Esophagus squamous epithelium (tissue), 5 donors: ENCODE measurements at regions not wholly inside any gene's neighbourhood (a gene's known extent, or its start where the extent isn't known, plus 50 kb on each side); places are given as distances from the start of the nearest gene placed in this dataset.

Experiments used
- DNase-seq: peaks from one replicate; lab custom pipeline; 2025; lab: John Stamatoyannopoulos, UW
- H3K27ac ChIP-seq, 4 donors: fragments of 200-600 bp; sonication (generic); one replicate each; pipeline ENCODE4 v1.5.1; 2016 to 2019; ENCODE audit warnings: mild to moderate bottlenecking in 1 of 4
- H3K27me3 ChIP-seq, 4 donors: fragments of 200-600 bp; sonication (generic); 1 replicate in 3 of 4; 2 replicates in 1 of 4; pipeline versions ENCODE4 v1.5.1 to v1.6.0; 2017 to 2021; ENCODE audit warnings: antibody characterized with exemption in 1 of 4
- H3K36me3 ChIP-seq, 3 donors: fragments of 200-600 bp; sonication (generic); one replicate each; pipeline ENCODE4 v1.5.1; 2016 to 2019
- H3K4me1 ChIP-seq, 3 donors: fragments of 200-600 bp; sonication (generic); one replicate each; pipeline ENCODE4 v1.5.1; 2017 to 2019
- H3K4me3 ChIP-seq, 4 donors: fragments of 200-600 bp; sonication (generic); 1 replicate in 3 of 4; 2 replicates in 1 of 4; pipeline ENCODE4 v1.5.1; 2016 to 2019; ENCODE audit warnings: mild to moderate bottlenecking in 2 of 4, moderate library complexity in 1 of 4
- H3K9me3 ChIP-seq, 3 donors: fragments of 200-600 bp; sonication (generic); one replicate each; pipeline ENCODE4 v1.5.1; 2016 to 2019
- POLR2A ChIP-seq, 4 donors: fragments of 450-650 bp; IDR thresholded peaks; one replicate each; pipeline ENCODE4 v1.6.1; 2017; ENCODE audit warnings: antibody characterized with exemption in 4 of 4, mild to moderate bottlenecking in 4 of 4, moderate library complexity in 3 of 4
- WGBS, 2 donors: methylation state at CpG; one replicate each; pipeline ENCODE4 v1.1.5; 2018; 5-methylcytosine and 5-hydroxymethylcytosine counted together
- intact Hi-C: fragments of 100-400 bp; cut with DNase I; formaldehyde crosslinking; loops from one replicate; pipeline ENCODE4 v1.15.0; 2022
- TF ChIP-seq, protein P1 (sequence below), 6 experiments: fragments of 450-650 bp in 4 of 6; fragments of 200-600 bp in 2 of 6; sonication (generic) in 2 of 6; IDR thresholded peaks; one replicate each; pipeline ENCODE4 v1.5.1; 2016 to 2019; ENCODE audit warnings: antibody characterized with exemption in 6 of 6, mild to moderate bottlenecking in 4 of 6, moderate library complexity in 4 of 6
- donor health status: DM: yes; HTN: yes; CAD: no.

- Histone ChIP-seq H3K27ac (no peak overlapping the region), H3K36me3 (no peaks in the 10 kb centered on the region), H3K4me1 (no peaks in the 10 kb centered on the region), H3K9me3 (no peaks in the 10 kb centered on the region), H3K27me3 (no peaks in the 10 kb centered on the region), H3K4me3 (no peak overlapping the region)
- TF ChIP-seq, protein P1, sequence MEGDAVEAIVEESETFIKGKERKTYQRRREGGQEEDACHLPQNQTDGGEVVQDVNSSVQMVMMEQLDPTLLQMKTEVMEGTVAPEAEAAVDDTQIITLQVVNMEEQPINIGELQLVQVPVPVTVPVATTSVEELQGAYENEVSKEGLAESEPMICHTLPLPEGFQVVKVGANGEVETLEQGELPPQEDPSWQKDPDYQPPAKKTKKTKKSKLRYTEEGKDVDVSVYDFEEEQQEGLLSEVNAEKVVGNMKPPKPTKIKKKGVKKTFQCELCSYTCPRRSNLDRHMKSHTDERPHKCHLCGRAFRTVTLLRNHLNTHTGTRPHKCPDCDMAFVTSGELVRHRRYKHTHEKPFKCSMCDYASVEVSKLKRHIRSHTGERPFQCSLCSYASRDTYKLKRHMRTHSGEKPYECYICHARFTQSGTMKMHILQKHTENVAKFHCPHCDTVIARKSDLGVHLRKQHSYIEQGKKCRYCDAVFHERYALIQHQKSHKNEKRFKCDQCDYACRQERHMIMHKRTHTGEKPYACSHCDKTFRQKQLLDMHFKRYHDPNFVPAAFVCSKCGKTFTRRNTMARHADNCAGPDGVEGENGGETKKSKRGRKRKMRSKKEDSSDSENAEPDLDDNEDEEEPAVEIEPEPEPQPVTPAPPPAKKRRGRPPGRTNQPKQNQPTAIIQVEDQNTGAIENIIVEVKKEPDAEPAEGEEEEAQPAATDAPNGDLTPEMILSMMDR (IDR thresholded peaks at IDR 0.05), result no peak
- no peak for TF ChIP-seq POLR2A (IDR thresholded peaks at IDR 0.05)
- intact Hi-C loops, result no loop called here
- DNase-seq, result no peak
Measured at GRCh38 chr6:103937389-103937788, 922.3 kb downstream of the HACE1 start.

DNA sequence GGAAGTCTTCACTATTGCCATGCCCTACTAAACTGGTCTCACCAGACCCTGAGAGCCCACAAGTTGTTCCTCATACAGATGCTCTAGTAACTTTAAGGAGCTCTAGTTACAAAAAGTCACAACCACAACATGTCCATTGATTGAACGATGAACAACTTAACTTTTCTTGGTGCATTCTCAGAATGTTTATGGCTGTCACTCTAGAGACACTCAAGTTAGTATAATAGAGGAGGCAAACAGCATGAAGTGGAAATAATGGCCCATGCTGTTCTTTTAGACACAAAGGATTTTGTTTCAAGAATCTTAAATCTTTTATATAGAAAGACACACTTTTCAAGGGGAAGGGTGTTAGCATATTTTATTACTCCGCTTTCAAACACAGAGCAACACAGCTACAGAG is 934.4 kb downstream of the HACE1 start:
- intact Hi-C loops, result no loop called here
- TF ChIP-seq, protein P1 (IDR thresholded peaks at IDR 0.05), result no peak
- TF ChIP-seq POLR2A (IDR thresholded peaks at IDR 0.05), result no peak
- no peaks in the 10 kb centered on the region for H3K36me3 ChIP-seq
- no peaks in the 10 kb centered on the region for H3K4me1 ChIP-seq
- no peak overlapping the region for H3K4me3 ChIP-seq
- H3K27me3 ChIP-seq, result no peaks in the 10 kb centered on the region
- no peak for DNase-seq
- H3K27ac ChIP-seq, result no peak overlapping the region
- no peaks in the 10 kb centered on the region for H3K9me3 ChIP-seq
- WGBS, 2 donors, result 34 to 70% methylated on average over 2 of the region's 2 CpGs

DNA sequence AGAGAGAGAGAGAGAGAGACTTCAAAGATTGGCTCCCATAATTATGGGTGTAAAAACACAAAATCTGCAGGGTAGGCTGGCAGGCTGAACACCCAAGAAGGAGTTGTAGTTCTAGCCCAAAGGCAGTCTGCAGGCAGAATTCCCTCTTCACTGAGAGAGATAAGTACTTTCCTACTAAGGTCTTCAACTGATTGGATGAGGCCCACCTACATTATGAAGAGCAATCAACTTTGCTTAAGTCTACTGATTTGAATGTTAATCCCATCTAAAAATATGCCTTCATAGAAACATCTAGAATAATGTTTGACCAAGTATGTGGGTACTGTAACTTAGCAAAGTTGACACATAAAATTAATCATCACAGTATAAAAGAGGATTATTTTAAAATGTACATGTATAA is 949.7 kb downstream of the HACE1 start:
- H3K27ac ChIP-seq, result no peak overlapping the region
- peaks cover 0 to 13% (median 0%) of the 10 kb centered on the region in 3 donors for H3K9me3 ChIP-seq
- intact Hi-C loops, result no loop called here
- no peaks in the 10 kb centered on the region for H3K4me1 ChIP-seq
- no peaks in the 10 kb centered on the region for H3K36me3 ChIP-seq
- no peak for DNase-seq
- TF ChIP-seq, protein P1 (IDR thresholded peaks at IDR 0.05), result no peak
- TF ChIP-seq POLR2A (IDR thresholded peaks at IDR 0.05), result no peak
- H3K4me3 ChIP-seq, result no peak overlapping the region
- no peaks in the 10 kb centered on the region for H3K27me3 ChIP-seq

DNA sequence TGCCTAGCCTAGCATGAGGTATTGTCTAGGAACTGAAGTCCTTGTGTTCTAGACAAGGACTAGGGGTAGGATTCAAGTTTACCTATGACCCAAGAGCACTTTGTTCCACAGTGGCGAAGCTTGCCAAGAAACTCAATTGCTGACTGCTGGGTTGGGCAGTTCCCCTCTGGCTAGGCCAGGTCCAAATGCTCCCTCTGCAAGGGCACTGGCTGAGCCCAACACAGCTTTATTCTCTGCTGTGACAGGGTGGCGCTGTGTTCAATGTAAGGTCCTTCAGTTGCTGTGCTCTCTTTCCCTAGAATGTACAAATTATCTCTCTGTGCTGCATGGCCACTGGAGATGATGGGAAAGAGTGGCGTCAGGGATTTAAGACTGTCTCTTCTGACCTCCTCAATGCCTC is 950.8 kb downstream of the HACE1 start:
- Histone ChIP-seq H3K4me1 (no peaks in the 10 kb centered on the region), H3K36me3 (no peaks in the 10 kb centered on the region), H3K9me3 (peaks cover 0 to 13% (median 0%) of the 10 kb centered on the region in 3 donors), H3K4me3 (no peak overlapping the region), H3K27ac (no peak overlapping the region), H3K27me3 (no peaks in the 10 kb centered on the region)
- DNase-seq, result no peak
- intact Hi-C loops, result no loop called here
- 83 to 88% methylated on average over 1 to 3 of the region's 3 CpGs for WGBS, 2 donors
- TF ChIP-seq, protein P1 (IDR thresholded peaks at IDR 0.05), result no peak
- no peak for TF ChIP-seq POLR2A (IDR thresholded peaks at IDR 0.05)

GRCh38 chr6:103895136-103895535 is 964.6 kb downstream of the HACE1 start:
- Histone ChIP-seq H3K4me3 (no peak overlapping the region), H3K27ac (no peak overlapping the region), H3K4me1 (no peaks in the 10 kb centered on the region), H3K9me3 (peaks cover 0 to 5% (median 0%) of the 10 kb centered on the region in 3 donors), H3K27me3 (no peaks in the 10 kb centered on the region), H3K36me3 (no peaks in the 10 kb centered on the region)
- no peak for DNase-seq
- TF ChIP-seq, protein P1 (IDR thresholded peaks at IDR 0.05), result no peak
- no peak for TF ChIP-seq POLR2A (IDR thresholded peaks at IDR 0.05)
- intact Hi-C loops, result no loop called here
- 75 to 79% methylated on average over 2 of the region's 2 CpGs for WGBS, 2 donors
